Erythroblast (primary cell): ENCODE measurements at regions not wholly inside any gene's neighbourhood (a gene's known extent, or its start where the extent isn't known, plus 50 kb on each side); places are given as distances from the start of the nearest gene placed in this dataset.

Source experiments
- DNase-seq, 2 experiments: peaks; one replicate each; lab custom pipeline; 2025; lab: John Stamatoyannopoulos, UW
- GATA1 ChIP-seq: IDR thresholded peaks from 2 replicates; pipeline ENCODE4 v1.6.1; 2011; ENCODE audit warnings: low read depth, mild to moderate bottlenecking, control low read depth, low read length, moderate library complexity
- POLR2A ChIP-seq: IDR thresholded peaks from 2 replicates; pipeline ENCODE4 v1.6.1; 2011; ENCODE audit warnings: mild to moderate bottlenecking, low read length

DNA sequence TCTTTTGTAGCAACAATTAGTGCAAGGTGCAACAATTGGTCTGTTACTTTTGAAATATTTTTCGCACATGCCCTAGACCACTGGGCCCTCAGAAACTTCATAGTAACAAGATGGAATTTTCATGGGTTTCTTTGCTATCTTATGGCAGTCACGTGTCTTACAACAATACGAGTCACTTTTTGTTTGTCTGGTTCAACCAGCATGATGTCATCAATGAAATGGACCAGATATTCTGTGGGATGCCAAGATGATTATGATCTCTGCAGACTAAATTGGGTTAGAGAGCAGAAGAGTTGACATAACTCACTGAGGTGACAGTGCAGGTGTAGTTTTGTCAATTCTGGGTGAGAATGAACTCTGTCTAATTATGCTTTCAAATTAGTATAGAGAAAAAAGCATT lies 239.6 kb upstream of the RIOK2 start:
- no peak for DNase-seq
- TF ChIP-seq GATA1 (no peak), POLR2A (no peak)

DNA sequence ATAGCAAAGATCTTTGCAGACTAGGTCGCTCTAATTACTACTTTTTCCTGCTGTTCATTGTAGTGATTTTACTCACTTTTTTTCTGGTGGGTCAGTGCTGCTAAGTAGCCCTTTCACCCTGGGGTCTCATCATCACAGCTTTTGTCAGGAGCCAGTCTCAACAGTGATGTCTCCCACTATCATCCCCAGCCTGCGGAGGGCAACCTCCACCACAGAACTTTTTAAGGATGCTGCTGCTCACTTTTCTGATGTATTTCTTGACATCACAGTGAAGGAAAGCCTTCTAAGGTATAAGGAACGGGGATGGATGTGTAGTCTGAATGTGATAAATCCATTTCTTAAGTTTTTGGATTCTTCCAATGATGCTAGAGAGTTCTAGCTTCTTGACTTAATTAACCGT lies 242.5 kb upstream of the RIOK2 start:
- TF ChIP-seq GATA1, result no peak
- no peak for TF ChIP-seq POLR2A
- DNase-seq, result peak; percentile 1 to 3

DNA sequence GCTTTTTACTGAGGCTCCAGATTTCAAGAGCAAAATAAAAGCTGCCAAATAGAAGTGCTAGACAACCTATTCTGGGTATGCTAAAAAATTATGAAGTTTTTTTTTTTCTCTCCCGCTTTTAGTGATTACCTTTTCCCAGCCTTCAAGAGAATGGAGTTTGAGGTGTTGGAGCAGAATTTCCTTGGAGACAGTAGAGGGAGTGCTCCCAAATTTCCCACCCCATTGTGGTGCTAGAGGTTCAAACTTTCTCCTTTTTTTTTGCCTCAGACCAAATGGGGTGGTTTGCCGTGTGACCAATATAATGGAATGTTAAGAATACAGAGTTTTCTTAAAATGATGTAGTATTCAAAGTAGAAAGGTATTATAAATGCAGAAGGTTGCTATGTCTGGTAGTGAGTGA lies 244.2 kb upstream of the RIOK2 start:
- TF ChIP-seq POLR2A (no peak), GATA1 (no peak)
- no peak for DNase-seq

DNA sequence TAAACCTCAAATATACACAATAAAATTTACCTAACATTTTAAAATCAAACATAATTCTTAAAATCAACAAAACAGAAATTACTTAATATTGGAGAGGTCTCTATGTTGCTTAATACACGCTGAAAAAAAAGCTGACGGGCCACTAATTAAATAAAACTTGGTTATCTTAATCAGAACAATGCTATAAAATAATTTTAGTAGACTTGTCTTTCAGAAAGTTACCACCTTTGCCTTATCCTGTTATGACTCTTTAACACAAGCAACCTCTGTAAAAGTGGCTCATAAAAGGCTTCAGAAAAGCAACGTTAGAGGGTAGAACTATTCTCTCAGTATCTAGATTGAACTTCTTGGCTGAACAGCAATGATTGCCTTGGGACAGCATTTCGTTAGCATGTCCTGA lies 251.0 kb upstream of the RIOK2 start:
- TF ChIP-seq GATA1 (no peak), POLR2A (no peak)
- DNase-seq, result no peak

DNA sequence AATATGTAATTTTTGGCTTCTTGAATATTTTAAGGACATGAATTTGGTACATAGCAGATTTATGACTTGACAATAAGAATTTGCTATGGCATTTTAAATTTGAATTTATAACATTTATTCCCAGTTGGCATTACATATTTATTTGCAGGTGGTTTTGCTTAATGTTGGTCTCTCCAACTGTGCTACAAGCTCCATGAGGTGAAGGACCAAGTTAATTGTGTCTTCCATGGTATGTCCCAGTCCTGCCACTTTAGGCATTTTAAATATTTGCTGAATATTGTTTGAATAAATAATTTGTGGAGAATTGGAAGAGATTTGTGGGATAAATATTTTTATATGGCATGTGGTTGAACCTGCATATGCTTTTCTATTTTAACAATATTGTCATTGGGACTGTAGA lies 253.4 kb upstream of the RIOK2 start:
- DNase-seq, result no peak
- TF ChIP-seq GATA1, result no peak
- TF ChIP-seq POLR2A, result no peak

DNA sequence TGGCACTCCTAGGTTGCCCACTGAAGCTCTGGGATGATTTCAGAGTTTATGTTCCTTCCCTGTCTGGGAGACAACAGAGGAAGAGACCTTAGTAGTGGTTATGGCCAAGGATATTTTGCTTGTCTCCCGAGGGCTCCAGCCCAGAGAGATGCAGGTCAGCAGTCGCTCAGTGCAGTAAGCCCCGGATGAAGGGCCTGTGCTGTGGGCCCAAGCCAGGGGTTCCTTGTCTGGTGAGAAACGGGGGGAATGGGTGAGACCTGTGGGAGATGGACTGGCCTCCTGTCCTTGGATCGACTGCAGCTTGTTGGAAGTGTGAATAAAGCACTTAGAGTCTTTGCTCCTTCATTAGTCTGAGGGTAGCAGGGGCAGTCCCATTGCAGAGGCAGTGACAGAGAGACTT lies 260.7 kb upstream of the RIOK2 start:
- no peak for DNase-seq
- TF ChIP-seq GATA1, result no peak
- TF ChIP-seq POLR2A, result no peak

DNA sequence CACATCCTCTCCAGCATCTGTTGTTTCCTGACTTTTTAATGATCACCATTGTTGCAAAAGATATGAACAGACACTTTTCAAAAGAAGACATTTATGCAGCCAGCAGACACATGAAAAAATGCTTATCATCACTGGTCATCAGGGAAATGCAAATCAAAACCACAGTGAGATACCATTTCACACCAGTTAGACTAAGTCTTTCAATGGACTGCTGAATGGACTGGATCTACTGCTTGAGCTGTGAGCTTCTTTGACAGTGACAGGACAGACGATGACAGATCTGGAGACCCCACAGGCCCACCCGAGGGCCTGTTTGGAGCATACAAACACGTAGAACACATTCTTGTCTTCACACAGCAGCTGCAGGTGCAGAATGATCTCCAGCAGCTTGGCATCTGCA lies 266.1 kb upstream of the RIOK2 start:
- TF ChIP-seq POLR2A, result no peak
- no peak for TF ChIP-seq GATA1
- no peak for DNase-seq

DNA sequence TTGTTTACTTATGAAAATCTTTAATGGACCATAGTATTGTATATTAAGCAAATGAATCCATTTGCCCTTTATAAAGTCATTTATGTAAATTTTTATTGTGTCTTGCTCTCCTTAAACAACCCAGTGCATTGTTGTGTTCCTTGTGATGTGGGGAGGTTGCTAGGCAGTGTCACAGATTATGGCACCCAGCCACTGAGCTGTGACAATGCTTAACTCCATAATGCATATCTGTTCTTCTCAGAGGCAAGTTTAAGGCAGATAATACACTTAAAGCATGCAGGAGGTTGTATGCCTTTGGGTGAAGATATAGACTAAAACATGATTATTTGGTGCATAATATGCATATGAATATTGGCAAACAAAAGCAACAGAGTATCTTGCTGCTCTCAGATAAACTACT lies 269.6 kb upstream of the RIOK2 start:
- peak; percentile 61 to 85 for DNase-seq
- TF ChIP-seq POLR2A (no peak), GATA1 (no peak)

DNA sequence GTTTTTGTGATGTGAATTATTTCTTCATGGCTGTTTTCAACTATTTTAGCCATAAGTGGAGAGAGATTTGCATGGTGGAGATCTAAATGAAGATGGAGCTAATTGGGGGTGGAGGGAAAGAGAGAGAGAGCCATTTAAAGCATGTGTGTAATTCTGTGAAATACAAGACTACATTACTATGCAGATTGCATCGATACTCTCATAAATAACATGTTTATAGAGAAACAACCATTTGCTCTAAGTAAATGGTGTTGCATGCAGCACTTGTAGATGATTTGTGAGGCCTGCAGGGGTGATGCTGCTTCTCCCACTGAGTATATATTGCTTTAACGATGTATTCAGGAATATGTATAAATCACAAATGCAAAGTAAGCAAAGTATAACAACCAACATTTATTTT lies 270.2 kb upstream of the RIOK2 start:
- DNase-seq, result no peak
- TF ChIP-seq GATA1 (no peak), POLR2A (no peak)

DNA sequence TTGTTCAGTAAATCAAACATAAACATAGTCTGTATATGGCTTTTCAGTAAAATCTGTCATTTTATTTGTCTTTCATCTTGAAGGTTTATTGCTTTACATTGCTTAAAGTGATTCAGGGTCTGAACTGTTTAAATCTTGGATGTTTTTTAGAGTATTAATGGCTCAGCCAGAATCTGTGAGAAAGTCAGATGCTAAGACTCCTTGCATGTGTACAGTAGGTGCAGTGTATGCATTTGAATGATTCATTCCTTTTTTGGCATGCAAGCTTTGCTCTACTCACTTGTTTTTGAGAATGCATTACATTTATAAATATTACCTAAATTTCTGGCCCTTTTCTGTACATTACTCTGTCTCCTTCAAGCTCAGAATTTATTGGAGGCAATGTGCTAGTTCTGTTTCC lies 271.0 kb upstream of the RIOK2 start:
- DNase-seq, result no peak
- no peak for TF ChIP-seq POLR2A
- TF ChIP-seq GATA1, result no peak

DNA sequence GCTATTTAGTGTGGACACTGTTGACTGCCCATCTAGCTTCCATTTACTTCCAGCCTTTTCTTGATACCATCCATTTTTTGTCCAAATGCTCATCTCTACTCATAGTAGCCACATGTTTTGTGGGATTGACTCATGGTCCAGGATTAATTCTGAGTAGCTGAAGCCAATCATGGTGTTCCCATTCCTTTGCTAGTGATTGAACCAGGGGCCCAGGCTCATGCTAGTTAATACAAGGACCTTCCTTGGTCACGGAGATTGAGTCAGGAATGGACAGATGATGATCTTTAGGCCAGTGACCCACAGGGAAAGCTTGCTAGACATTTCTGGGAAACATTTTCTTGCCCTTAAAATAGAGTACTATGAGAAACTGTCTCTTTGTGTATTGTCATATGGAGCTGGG lies 272.9 kb upstream of the RIOK2 start:
- no peak for DNase-seq
- TF ChIP-seq GATA1 (no peak), POLR2A (no peak)

DNA sequence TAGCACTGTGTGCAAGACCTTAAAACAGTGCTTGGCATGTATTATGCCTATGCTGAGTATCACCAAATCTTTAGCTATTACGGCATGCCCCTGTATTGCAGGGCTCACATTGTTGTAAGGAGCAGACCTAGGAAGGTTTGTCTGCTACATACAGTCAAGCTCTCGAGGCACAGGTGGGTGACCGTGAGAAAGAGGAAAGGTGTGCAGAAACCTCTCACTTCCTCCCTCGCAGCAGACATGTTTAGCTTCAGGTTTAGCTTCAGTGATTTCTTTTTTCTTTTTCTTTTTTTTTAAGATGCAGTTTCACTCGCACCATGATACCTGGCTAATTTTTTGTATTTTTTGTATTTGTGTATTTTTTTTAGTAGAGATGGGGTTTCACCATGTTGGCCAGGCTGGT lies 275.8 kb upstream of the RIOK2 start:
- TF ChIP-seq GATA1 (no peak), POLR2A (no peak)
- no peak for DNase-seq

DNA sequence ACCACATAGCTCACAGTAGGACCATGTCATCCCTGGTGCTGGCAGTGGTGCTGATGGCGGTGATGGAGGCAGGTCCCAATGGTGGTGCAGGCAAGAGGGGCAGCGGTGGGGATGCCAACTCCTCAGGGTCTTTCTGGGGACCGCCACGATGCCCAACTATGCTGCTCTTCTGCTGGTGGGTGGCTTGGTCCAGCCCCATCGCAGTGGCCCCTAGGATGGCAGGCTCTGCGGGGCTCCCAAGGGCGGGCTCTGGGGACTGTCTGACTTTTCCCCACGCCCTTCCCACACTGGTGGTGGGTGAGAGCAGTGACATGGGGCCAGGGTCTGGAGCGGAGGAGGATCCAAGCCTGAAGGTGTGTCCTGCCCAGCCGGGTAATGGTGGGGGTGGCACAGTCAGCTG lies 288.9 kb upstream of the RIOK2 start:
- TF ChIP-seq GATA1 (no peak), POLR2A (no peak)
- no peak for DNase-seq

DNA sequence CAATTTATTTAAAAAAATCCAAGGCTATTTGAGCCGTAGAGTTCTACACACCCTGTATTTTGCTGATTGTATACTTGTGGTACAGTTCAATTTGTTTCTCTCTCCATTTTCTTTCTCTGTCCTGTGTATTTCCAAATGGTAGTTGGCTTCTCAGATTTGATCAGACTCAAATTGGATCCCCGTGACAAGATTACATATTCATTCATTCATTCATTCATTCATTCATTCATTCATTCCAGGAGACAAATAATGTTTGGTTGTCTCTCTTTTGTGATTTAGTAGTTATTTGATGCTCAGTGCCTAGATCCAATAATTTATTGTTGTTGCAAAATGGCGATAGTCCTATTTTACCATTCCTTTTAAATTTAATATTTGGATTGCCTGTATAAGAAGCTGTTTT lies 292.8 kb upstream of the RIOK2 start:
- TF ChIP-seq POLR2A (no peak), GATA1 (no peak)
- DNase-seq, result no peak

DNA sequence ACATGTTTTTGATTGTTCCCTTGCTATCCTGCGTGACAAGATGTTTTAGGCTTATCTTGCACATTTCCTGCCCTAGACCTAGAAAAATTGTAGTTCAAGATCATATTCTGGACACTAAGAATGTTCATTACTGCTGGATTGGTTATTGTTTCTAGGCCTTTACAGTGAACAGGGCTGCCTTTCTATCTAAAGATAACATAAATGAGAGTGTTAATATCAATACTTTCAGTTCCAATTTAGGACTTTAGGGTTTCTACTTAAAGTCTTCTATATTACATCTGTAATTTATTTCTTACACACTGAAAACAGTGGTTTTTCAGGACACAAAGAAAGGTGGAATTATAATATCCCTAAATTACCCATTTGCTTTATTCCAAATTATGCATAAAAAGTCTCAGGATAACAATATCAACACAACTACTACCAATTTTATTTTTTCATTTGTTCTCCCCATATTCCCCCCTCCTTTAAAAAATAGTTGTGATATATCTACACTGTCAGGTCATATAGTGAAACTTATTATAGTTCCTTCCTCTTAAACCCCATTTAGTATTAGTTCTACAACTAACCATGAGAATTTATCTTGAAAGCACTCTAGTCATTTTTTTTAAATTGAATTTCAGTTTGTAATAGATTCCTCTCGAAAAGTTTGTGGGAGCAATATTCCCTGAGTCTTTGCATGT lies 293.9 kb upstream of the RIOK2 start:
- TF ChIP-seq GATA1, result no peak
- no peak for TF ChIP-seq POLR2A

DNA sequence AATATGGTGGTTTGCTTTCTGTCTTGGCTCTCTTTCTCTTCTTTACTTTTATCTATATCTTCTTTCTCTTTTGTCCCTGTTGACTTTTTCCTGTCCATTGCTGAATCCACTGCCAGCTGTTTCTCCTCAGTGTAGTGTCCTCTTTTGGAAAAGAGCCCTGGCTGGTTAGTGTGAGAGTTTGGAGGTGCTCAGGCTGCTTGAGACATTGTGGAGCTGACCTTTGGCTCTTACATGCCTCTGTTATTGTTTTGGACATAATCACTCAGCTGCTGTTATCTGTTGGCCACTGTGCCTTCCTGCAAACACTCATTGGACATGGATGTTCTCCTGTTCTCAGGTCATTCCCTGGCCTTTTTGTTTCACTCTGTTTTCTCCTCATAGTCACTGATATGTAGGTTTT lies 295.4 kb upstream of the RIOK2 start:
- no peak for DNase-seq
- TF ChIP-seq GATA1 (no peak), POLR2A (no peak)

More for the DNA sequence above, 293.9 kb upstream of the RIOK2 start:
- DNase-seq, result no peak
